Type B pancreatic cell (in vitro differentiated cells): ENCODE measurements at regions not wholly inside any gene's neighbourhood (a gene's known extent, or its start where the extent isn't known, plus 50 kb on each side); places are given as distances from the start of the nearest gene placed in this dataset.

Experiments used
- DNase-seq: peaks from one replicate; pipeline ENCODE4 v3.0.0; 2021; ENCODE audit warnings: mixed read lengths; ENCODE audit not compliant: unreplicated experiment; ENCODE audit errors: extremely low spot score
- H3K27ac Mint-ChIP-seq: 2 replicates; pipeline ENCODE4 v1.8.0; 2021; ENCODE audit warnings: mild to moderate bottlenecking, mixed read lengths
- H3K27me3 Mint-ChIP-seq: 2 replicates; pipeline ENCODE4 v1.8.0; 2021; ENCODE audit warnings: mixed read lengths
- H3K36me3 Mint-ChIP-seq: 2 replicates; pipeline ENCODE4 v1.8.0; 2021; ENCODE audit warnings: mixed read lengths
- H3K4me1 Mint-ChIP-seq: one replicate; pipeline ENCODE4 v1.8.0; 2021; ENCODE audit warnings: mixed read lengths; ENCODE audit not compliant: unreplicated experiment
- H3K4me3 Mint-ChIP-seq: 2 replicates; pipeline ENCODE4 v1.8.0; 2021; ENCODE audit warnings: mild to moderate bottlenecking, mixed read lengths
- H3K9me3 Mint-ChIP-seq: 2 replicates; pipeline ENCODE4 v1.8.0; 2021; ENCODE audit warnings: mixed read lengths
- TF ChIP-seq, protein P1 (sequence below): fragments of 200-600 bp; sonication (generic); conservative IDR thresholded peaks from 2 replicates; pipeline ENCODE4 v1.5.0; 2021; ENCODE audit warnings: antibody characterized with exemption, mild to moderate bottlenecking

DNA sequence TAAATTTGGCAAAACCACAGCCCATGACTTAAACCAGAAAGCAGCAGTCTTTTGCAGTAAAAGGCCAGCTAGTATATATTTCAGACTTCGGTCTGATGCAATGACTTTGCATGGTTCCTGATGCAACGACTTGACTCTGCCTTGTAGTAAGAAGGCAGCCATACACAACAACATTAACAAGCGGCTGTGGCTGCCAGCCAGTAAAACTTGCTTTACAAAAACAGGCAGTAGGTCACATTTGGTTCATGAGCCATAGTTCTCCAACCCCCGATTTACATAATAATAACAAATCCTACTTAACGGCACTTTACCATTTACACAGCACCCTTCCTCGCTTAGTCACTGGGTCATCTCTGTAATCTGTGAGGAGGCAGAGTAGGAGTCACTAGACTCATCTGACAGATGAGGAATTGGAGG, 410.3 kb downstream of the LRATD1 start:
- H3K36me3 Mint-ChIP-seq, result no peaks in the 10 kb centered on the region
- peaks cover 26% of the 10 kb centered on the region for H3K27me3 Mint-ChIP-seq
- no peak overlapping the region for H3K27ac Mint-ChIP-seq
- TF ChIP-seq, protein P1, sequence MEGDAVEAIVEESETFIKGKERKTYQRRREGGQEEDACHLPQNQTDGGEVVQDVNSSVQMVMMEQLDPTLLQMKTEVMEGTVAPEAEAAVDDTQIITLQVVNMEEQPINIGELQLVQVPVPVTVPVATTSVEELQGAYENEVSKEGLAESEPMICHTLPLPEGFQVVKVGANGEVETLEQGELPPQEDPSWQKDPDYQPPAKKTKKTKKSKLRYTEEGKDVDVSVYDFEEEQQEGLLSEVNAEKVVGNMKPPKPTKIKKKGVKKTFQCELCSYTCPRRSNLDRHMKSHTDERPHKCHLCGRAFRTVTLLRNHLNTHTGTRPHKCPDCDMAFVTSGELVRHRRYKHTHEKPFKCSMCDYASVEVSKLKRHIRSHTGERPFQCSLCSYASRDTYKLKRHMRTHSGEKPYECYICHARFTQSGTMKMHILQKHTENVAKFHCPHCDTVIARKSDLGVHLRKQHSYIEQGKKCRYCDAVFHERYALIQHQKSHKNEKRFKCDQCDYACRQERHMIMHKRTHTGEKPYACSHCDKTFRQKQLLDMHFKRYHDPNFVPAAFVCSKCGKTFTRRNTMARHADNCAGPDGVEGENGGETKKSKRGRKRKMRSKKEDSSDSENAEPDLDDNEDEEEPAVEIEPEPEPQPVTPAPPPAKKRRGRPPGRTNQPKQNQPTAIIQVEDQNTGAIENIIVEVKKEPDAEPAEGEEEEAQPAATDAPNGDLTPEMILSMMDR, result no peak
- no peaks in the 10 kb centered on the region for H3K9me3 Mint-ChIP-seq
- H3K4me1 Mint-ChIP-seq, result peaks cover 26% of the 10 kb centered on the region
- H3K4me3 Mint-ChIP-seq, result no peak overlapping the region
- no peak for DNase-seq

DNA sequence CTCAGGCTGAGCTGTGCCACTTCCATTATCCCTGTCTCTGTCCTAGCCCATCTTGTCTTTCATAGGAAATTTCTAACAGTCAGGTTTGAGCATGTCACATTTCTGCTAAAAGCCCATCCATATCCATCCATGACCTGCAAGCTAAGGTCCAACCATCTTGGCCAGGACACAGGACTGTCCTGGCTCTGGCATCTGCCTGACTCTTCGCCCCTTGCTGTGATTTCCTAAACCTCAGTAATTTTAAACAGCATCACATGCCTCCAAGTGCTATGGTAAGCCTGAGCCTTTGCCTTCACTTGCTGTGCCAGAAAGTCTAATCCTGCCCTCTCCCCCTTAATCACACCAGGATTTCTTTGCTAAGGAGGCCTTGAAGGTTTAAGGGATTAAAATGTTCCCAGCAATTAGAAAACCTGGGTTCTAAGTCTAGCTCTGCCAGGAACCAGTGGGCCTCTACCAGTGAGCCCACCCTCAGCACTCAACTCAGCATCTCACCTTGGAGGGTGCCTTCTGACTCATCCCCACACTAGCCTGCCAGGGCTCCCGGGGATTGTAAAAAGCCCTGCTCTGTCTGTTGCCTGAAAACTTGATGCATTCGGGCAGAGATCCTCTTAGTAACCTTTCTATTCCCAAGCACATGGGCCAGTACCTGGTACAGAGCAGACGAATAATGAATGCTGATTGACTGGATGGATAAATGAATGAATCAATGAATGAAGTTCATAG, 411.0 kb downstream of the LRATD1 start:
- TF ChIP-seq, protein P1, result no peak
- Mint-ChIP-seq H3K4me1 (peaks cover 26% of the 10 kb centered on the region), H3K9me3 (no peaks in the 10 kb centered on the region), H3K4me3 (no peak overlapping the region), H3K27ac (no peak overlapping the region), H3K36me3 (no peaks in the 10 kb centered on the region), H3K27me3 (peaks cover 26% of the 10 kb centered on the region)
- no peak for DNase-seq

DNA sequence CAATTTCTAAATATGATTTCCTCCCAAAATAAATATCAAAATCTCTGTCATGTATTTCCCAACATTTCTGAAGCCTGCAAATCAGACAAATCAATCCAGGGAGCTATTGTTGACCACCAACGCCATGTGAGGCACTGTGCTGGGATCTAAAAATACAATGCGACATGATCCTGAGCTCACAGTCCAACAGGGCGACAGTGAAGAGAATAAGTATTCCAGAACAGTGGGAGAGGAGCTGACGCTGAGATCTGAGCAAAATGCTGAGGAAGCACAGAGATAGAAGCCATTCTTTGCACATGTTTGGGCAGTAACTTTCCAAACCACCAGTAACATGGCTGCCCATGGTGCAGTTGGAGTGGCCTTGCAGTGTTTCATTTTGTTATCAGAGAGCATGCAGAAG, 412.5 kb downstream of the LRATD1 start:
- H3K27me3 Mint-ChIP-seq, result peaks cover 26% of the 10 kb centered on the region
- no peaks in the 10 kb centered on the region for H3K9me3 Mint-ChIP-seq
- H3K27ac Mint-ChIP-seq, result no peak overlapping the region
- no peak overlapping the region for H3K4me3 Mint-ChIP-seq
- no peaks in the 10 kb centered on the region for H3K36me3 Mint-ChIP-seq
- no peak for DNase-seq
- H3K4me1 Mint-ChIP-seq, result peaks cover 26% of the 10 kb centered on the region
- TF ChIP-seq, protein P1, result no peak

DNA sequence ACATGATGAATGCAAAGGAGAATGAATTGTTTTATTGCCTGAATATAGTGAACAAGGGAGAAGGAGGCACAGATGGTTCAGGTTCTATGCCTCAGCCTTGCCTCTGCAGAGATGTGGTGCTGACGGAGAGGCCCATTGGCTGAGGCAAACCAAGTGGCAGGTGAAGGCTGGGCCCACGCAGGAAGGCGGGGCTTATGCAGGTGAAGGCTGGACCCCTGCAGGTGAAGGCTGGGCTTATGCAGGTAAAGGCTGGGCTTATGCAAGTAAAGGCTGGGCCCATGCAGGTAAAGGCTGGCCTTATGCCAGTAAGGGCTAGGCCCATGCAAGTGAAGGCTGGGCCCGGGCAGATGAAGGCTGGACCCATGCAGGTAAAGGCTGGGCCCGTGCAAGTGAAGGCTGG, 414.7 kb downstream of the LRATD1 start:
- no peak overlapping the region for H3K4me3 Mint-ChIP-seq
- TF ChIP-seq, protein P1, result no peak
- H3K9me3 Mint-ChIP-seq, result no peaks in the 10 kb centered on the region
- no peaks in the 10 kb centered on the region for H3K36me3 Mint-ChIP-seq
- H3K27ac Mint-ChIP-seq, result no peak overlapping the region
- peaks cover 18% of the 10 kb centered on the region for H3K4me1 Mint-ChIP-seq
- no peak for DNase-seq
- peaks cover 17% of the 10 kb centered on the region for H3K27me3 Mint-ChIP-seq

DNA sequence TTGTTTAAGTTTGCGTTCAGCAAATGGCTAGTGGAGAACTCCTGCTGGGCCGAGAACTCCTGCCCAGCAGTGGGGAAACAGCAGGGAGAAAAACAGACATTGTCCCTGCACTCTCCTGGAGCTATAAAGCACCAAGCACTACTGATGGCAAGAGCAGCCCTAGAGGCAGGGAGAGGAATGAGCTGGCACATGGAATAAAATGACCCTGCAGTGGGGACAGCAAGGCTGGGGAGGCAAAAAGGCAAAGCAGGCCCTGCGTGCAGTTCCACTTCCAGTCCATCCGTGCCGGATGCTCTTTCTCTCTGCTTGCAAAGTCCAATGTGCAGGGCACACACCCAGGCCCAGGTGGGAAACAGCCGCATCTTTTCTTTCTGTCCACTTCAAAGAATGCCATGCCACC, 415.5 kb downstream of the LRATD1 start:
- Mint-ChIP-seq H3K27me3 (peaks cover 13% of the 10 kb centered on the region), H3K4me3 (no peak overlapping the region), H3K4me1 (peaks cover 13% of the 10 kb centered on the region), H3K36me3 (no peaks in the 10 kb centered on the region), H3K27ac (no peak overlapping the region), H3K9me3 (no peaks in the 10 kb centered on the region)
- TF ChIP-seq, protein P1, result no peak
- DNase-seq, result no peak
